NT2/D1 (cell line): ENCODE measurements at regions not wholly inside any gene's neighbourhood (a gene's known extent, or its start where the extent isn't known, plus 50 kb on each side); places are given as distances from the start of the nearest gene placed in this dataset.

Experiments
- SUZ12 ChIP-seq: IDR thresholded peaks from 2 replicates; pipeline ENCODE4 v1.6.1; 2011; ENCODE audit not compliant: insufficient read length, insufficient read depth; ENCODE audit errors: extremely low read depth
- YY1 ChIP-seq: IDR thresholded peaks from 2 replicates; pipeline ENCODE4 v1.6.1; 2011; ENCODE audit not compliant: insufficient read length, insufficient read depth
- ZNF274 ChIP-seq: IDR thresholded peaks from 2 replicates; pipeline ENCODE4 v1.6.1; 2011; ENCODE audit warnings: mild to moderate bottlenecking, low read depth, low read length

GRCh38 chr6:100185615-100186014, 191.6 kb upstream of the MCHR2 start:
- TF ChIP-seq YY1 (no peak), ZNF274 (no peak), SUZ12 (no peak)
